ENCODE measurements at regions not wholly inside any gene's neighbourhood (a gene's known extent, or its start where the extent isn't known, plus 50 kb on each side); places are given as distances from the start of the nearest gene placed in this dataset.

- Histone ChIP-seq H3K9ac (replicated peaks in 1 of 4; ENCODE audit: extremely low read depth in 1 of 4, low read depth in 3 of 4, low read length in 3 of 4) (no peak overlapping the region), H2BK15ac (ENCODE audit: low read length) (no peak overlapping the region), H3K56ac (replicated peaks; ENCODE audit: insufficient read length, low read depth, low read length) (no peak overlapping the region), H2BK120ac (replicated peaks; ENCODE audit: low read depth, low read length) (no peak overlapping the region), H3K14ac (ENCODE audit: insufficient read length) (no peak overlapping the region), H3K27ac (ENCODE audit: low read depth, low read length) (no peak overlapping the region), H3K4me3 (ENCODE audit: extremely low read depth in 1 of 4, insufficient read depth in 2 of 4, low read depth in 3 of 4, low read length in 4 of 4) (no peak overlapping the region), H2AK5ac (ENCODE audit: low read depth, low read length) (no peak overlapping the region), H3K18ac (ENCODE audit: extremely low read depth, low read length) (no peak overlapping the region), H2BK20ac (ENCODE audit: low read length) (no peak overlapping the region), H3K79me2 (ENCODE audit: control insufficient read depth in 1 of 2, insufficient read depth in 2 of 2, low read length in 2 of 2) (no peaks in the 10 kb centered on the region), H2BK5ac (ENCODE audit: low read depth, low read length) (no peak overlapping the region), H3K4me2 (ENCODE audit: insufficient read depth in 1 of 2, low read depth in 2 of 2, low read length in 2 of 2) (no peak overlapping the region), H4K91ac (replicated peaks; ENCODE audit: insufficient read length, low read length) (no peak overlapping the region), H4K20me1 (replicated peaks in 1 of 2; ENCODE audit: control insufficient read depth in 1 of 2, insufficient read depth in 2 of 2, low read length in 2 of 2) (no peaks in the 10 kb centered on the region), H4K8ac (ENCODE audit: extremely low read depth, insufficient read depth, low read length) (no peak overlapping the region), H3K27me3 (replicated peaks in 1 of 4; ENCODE audit: control insufficient read depth in 3 of 4, extremely low read depth in 1 of 4, insufficient read depth in 3 of 4, low read length in 3 of 4) (no peaks in the 10 kb centered on the region), H3K4ac (replicated peaks; ENCODE audit: insufficient read length, low read depth, low read length) (no peak overlapping the region), H4K5ac (ENCODE audit: insufficient read length, low read depth, low read length) (no peak overlapping the region), H2BK12ac (ENCODE audit: low read depth, low read length) (no peak overlapping the region), H2AFZ (ENCODE audit: low read length) (no peak overlapping the region), H3K79me1 (ENCODE audit: low read depth, low read length) (no peaks in the 10 kb centered on the region), H3K23ac (ENCODE audit: insufficient read length) (no peak overlapping the region), H3K4me1 (replicated peaks in 1 of 4; ENCODE audit: control insufficient read depth in 3 of 4, insufficient read depth in 4 of 4, low read length in 3 of 4) (no peaks in the 10 kb centered on the region), H3K23me2 (ENCODE audit: low read depth, low read length) (no peaks in the 10 kb centered on the region), H3K9me3 (ENCODE audit: insufficient read depth in 2 of 2, low read depth in 1 of 2, low read length in 1 of 2) (no peaks in the 10 kb centered on the region), H3K36me3 (ENCODE audit: control insufficient read depth in 2 of 4, insufficient read depth in 4 of 4, low read length in 3 of 4) (no peaks in the 10 kb centered on the region)
- FAIRE-seq: no peak
- 60% methylated on average over 1 of the region's 1 CpG; no CpG with 5 or more reads in 1 of the 2 experiments for WGBS, 2 experiments (ENCODE audit: extremely low coverage in 1 of 2, insufficient coverage in 1 of 2, insufficient read length in 1 of 2, insufficient replicate concordance in 2 of 2, low coverage in 1 of 2, low lambda C conversion rate in 2 of 2, missing lambda C conversion rate in 1 of 2)
- ChIA-PET CTCF (ENCODE audit: partially characterized antibody) (no interaction called here), POLR2A (ENCODE audit: partially characterized antibody) (no interaction called here)
- no peak for DNase-seq (ENCODE audit: low read depth in 1 of 2, low spot score in 2 of 2)
- TF ChIP-seq RBBP5 (IDR thresholded peaks at IDR 0.05; ENCODE audit: borderline replicate concordance, low read depth, low read length): no peak
- no peak for TF ChIP-seq EGR1 (IDR thresholded peaks at IDR 0.05; ENCODE audit: borderline replicate concordance, low read depth, low read length)
- no peak for TF ChIP-seq CREB1 (IDR thresholded peaks at IDR 0.05)
- no peak for TF ChIP-seq CEBPB (IDR thresholded peaks at IDR 0.05; ENCODE audit: low read depth, low read length)
- TF ChIP-seq RXRA (IDR thresholded peaks at IDR 0.05; ENCODE audit: insufficient read depth, low read depth, low read length): no peak
- TF ChIP-seq TAF1 (IDR thresholded peaks at IDR 0.05; ENCODE audit: low read depth, low read length): no peak
- TF ChIP-seq GABPA (IDR thresholded peaks at IDR 0.05; ENCODE audit: borderline replicate concordance, insufficient read depth, low read length): no peak
- TF ChIP-seq NRF1 (IDR thresholded peaks at IDR 0.05; ENCODE audit: low read depth, low read length): no peak
- TF ChIP-seq SP2 (IDR thresholded peaks at IDR 0.05; ENCODE audit: low read length): no peak
- TF ChIP-seq BRCA1 (IDR thresholded peaks at IDR 0.05; ENCODE audit: low read depth, low read length): no peak
- TF ChIP-seq HDAC2 (IDR thresholded peaks at IDR 0.05; ENCODE audit: borderline replicate concordance in 1 of 2, low read depth in 2 of 2, low read length in 2 of 2): no peak
- TF ChIP-seq CBX8 (IDR thresholded peaks at IDR 0.05; ENCODE audit: borderline replicate concordance, low read depth, low read length): no peak
- no peak for TF ChIP-seq EZH2 (IDR thresholded peaks at IDR 0.05; ENCODE audit: low read depth, low read length, severe bottlenecking)
- no peak for TF ChIP-seq POU5F1 (IDR thresholded peaks at IDR 0.05; ENCODE audit: low read depth, low read length)
- TF ChIP-seq SIX5 (IDR thresholded peaks at IDR 0.05; ENCODE audit: low read depth, low read length): no peak
- no peak for TF ChIP-seq POLR2AphosphoS5 (IDR thresholded peaks at IDR 0.05; ENCODE audit: low read depth, low read length)
- no peak for TF ChIP-seq KDM4A (IDR thresholded peaks at IDR 0.05; ENCODE audit: low read depth, low read length, severe bottlenecking)
These were observed 182.0 kb upstream of the C1orf87 start for GRCh38 chr1:60255565-60255964.
